T-cell (primary cell): ENCODE measurements at regions not wholly inside any gene's neighbourhood (a gene's known extent, or its start where the extent isn't known, plus 50 kb on each side); places are given as distances from the start of the nearest gene placed in this dataset.

Experiments used
- ATAC-seq, 4 experiments: fragments of 200-7000 bp in 3 of 4; fragments of 150-1000 bp in 1 of 4; cut with Tn5 transposase; replicated peaks in 1 of 4; 1 replicate in 3 of 4; 2 replicates in 1 of 4; pipeline ENCODE4 v1.10.0; 2021; ENCODE audit warnings: moderate library complexity in 3 of 4, mild to moderate bottlenecking in 2 of 4, moderate number of reproducible peaks in 1 of 4
- CTCF ChIA-PET, 2 donors: fragments of 300-600 bp; sonication (Branson Sonifier 250); formaldehyde crosslinking; loops; one replicate each; lab custom pipeline; 2022; ENCODE audit warnings: antibody characterized with exemption in 2 of 2; lab: Charles Lee
- POLR2A ChIA-PET, 2 donors: fragments of 300-600 bp; sonication (Branson Sonifier 250); formaldehyde crosslinking; loops; one replicate each; lab custom pipeline; 2022; ENCODE audit warnings: antibody characterized with exemption in 2 of 2; lab: Charles Lee
- DNase-seq, 35 experiments: peaks; one replicate each; pipeline versions ENCODE4 v3.0.0 to v3.0.0-alpha.2; 2013 to 2023
- H3K27ac ChIP-seq: one replicate; pipeline ENCODE4 v1.5.1; 2013; ENCODE audit warnings: low read length
- H3K27me3 ChIP-seq, 2 experiments: replicated peaks in 1 of 2; 1 replicate in 1 of 2; 2 replicates in 1 of 2; pipeline versions ENCODE4 v1.6.1 to v1.7.0; 2013; ENCODE audit warnings: low read length in 1 of 2, mixed read lengths in 1 of 2; ENCODE audit not compliant: control insufficient read depth in 2 of 2, insufficient read depth in 2 of 2; ENCODE audit errors: extremely low read depth in 1 of 2
- H3K36me3 ChIP-seq, 2 donors: 1 replicate in 1 of 2; 2 replicates in 1 of 2; pipeline versions ENCODE4 v1.6.1 to v1.7.0; 2013; ENCODE audit warnings: low read length in 1 of 2; ENCODE audit not compliant: control insufficient read depth in 2 of 2, insufficient read depth in 1 of 2; ENCODE audit errors: extremely low read depth in 1 of 2
- H3K4me1 ChIP-seq, 2 experiments: 1 replicate in 1 of 2; 2 replicates in 1 of 2; pipeline versions ENCODE4 v1.6.1 to v1.7.0; 2013; ENCODE audit warnings: low read length in 2 of 2, mixed read lengths in 1 of 2; ENCODE audit not compliant: insufficient read depth in 2 of 2, control insufficient read depth in 1 of 2; ENCODE audit errors: extremely low read depth in 1 of 2
- H3K4me3 ChIP-seq, 2 donors: 1 replicate in 1 of 2; 2 replicates in 1 of 2; pipeline versions ENCODE4 v1.5.1 to v1.7.0; 2013; ENCODE audit warnings: mild to moderate bottlenecking in 2 of 2, low read length in 1 of 2, moderate library complexity in 1 of 2; ENCODE audit not compliant: control insufficient read depth in 1 of 2; ENCODE audit errors: extremely low read depth in 1 of 2
- H3K9me3 ChIP-seq: 2 replicates; pipeline ENCODE4 v1.7.0; 2013
- H3K27ac Mint-ChIP-seq, 2 donors: one replicate each; pipeline ENCODE4 v1.8.0; 2020 to 2021; ENCODE audit warnings: mild to moderate bottlenecking in 2 of 2, mixed read lengths in 2 of 2
- H3K27me3 Mint-ChIP-seq, 2 donors: one replicate each; pipeline ENCODE4 v1.8.0; 2021 to 2022; ENCODE audit warnings: mixed read lengths in 2 of 2
- H3K36me3 Mint-ChIP-seq: one replicate; pipeline ENCODE4 v1.8.0; 2021; ENCODE audit warnings: mixed read lengths
- H3K4me1 Mint-ChIP-seq, 3 donors: one replicate each; pipeline ENCODE4 v1.8.0; 2020 to 2022; ENCODE audit warnings: mixed read lengths in 3 of 3, mild to moderate bottlenecking in 1 of 3
- H3K4me3 Mint-ChIP-seq, 3 donors: one replicate each; pipeline ENCODE4 v1.8.0; 2020 to 2022; ENCODE audit warnings: mild to moderate bottlenecking in 3 of 3, mixed read lengths in 3 of 3, moderate library complexity in 3 of 3
- H3K9me3 Mint-ChIP-seq, 3 donors: one replicate each; pipeline ENCODE4 v1.8.0; 2020 to 2022; ENCODE audit warnings: mixed read lengths in 3 of 3
- WGBS: methylation state at CpG from one replicate; pipeline ENCODE4 v1.1.5; 2013; ENCODE audit warnings: missing lambda C conversion rate; ENCODE audit not compliant: insufficient coverage; 5-methylcytosine and 5-hydroxymethylcytosine counted together

- no peaks in the 10 kb centered on the region for H3K27me3 ChIP-seq
- H3K27me3 Mint-ChIP-seq: no peaks in the 10 kb centered on the region
Measured at GRCh38 chr5:123875561-123876275, 363.7 kb downstream of the CSNK1G3 start.

GRCh38 chr5:123874600-123875201, 362.7 kb downstream of the CSNK1G3 start:
- no CpG with 5 or more reads among the region's 4 CpGs for WGBS
- Histone ChIP-seq H3K27me3 (no peaks in the 10 kb centered on the region), H3K36me3 (no peaks in the 10 kb centered on the region), H3K9me3 (no peaks in the 10 kb centered on the region), H3K4me1 (peaks cover 0 to 2% of the 10 kb centered on the region in 2 experiments), H3K27ac (no peak overlapping the region), H3K4me3 (no peak overlapping the region)
- Mint-ChIP-seq H3K27me3 (no peaks in the 10 kb centered on the region), H3K9me3 (peaks cover 0 to 4% (median 0%) of the 10 kb centered on the region in 3 donors), H3K4me3 (no peak overlapping the region), H3K27ac (no peak overlapping the region), H3K4me1 (no peaks in the 10 kb centered on the region), H3K36me3 (no peaks in the 10 kb centered on the region)
- ChIA-PET POLR2A (no interaction called here), CTCF (no interaction called here)
- ATAC-seq (no peak), DNase-seq (no peak)

More at GRCh38 chr5:123875561-123876275, 363.7 kb downstream of the CSNK1G3 start:
- POLR2A ChIA-PET: interaction anchor here in 1 of 2 donors (0.6 kb wide), 2 partner anchors 22 to 50 kb away, joined by 3 to 4 read pairs; no protein-coding TSS in a partner anchor
- Mint-ChIP-seq H3K27ac (no peak overlapping the region), H3K9me3 (peaks cover 0 to 4% (median 0%) of the 10 kb centered on the region in 3 donors), H3K4me1 (no peaks in the 10 kb centered on the region), H3K4me3 (no peak overlapping the region), H3K36me3 (no peaks in the 10 kb centered on the region)
- Histone ChIP-seq H3K4me3 (no peak overlapping the region), H3K36me3 (no peaks in the 10 kb centered on the region), H3K27ac (no peak overlapping the region), H3K4me1 (peaks cover 0 to 2% of the 10 kb centered on the region in 2 experiments), H3K9me3 (no peaks in the 10 kb centered on the region)
- CTCF ChIA-PET: no interaction called here
- ATAC-seq (no peak), DNase-seq (no peak)
- WGBS: 28% methylated on average over 5 of the region's 7 CpGs

GRCh38 chr5:123873846-123874245, 361.9 kb downstream of the CSNK1G3 start:
- ChIA-PET CTCF (no interaction called here), POLR2A (no interaction called here)

GRCh38 chr5:123871373-123871772, 359.4 kb downstream of the CSNK1G3 start:
- POLR2A ChIA-PET: no interaction called here
- CTCF ChIA-PET: no interaction called here
- no peaks in the 10 kb centered on the region for H3K36me3 Mint-ChIP-seq
- no peak overlapping the region for H3K27ac ChIP-seq
- no peak overlapping the region for H3K4me3 Mint-ChIP-seq
- peaks cover 0 to 10% (median 5%) of the 10 kb centered on the region in 3 donors for H3K9me3 Mint-ChIP-seq
- peaks cover 0 to 2% of the 10 kb centered on the region in 2 experiments for H3K4me1 ChIP-seq
- ATAC-seq: no peak
- H3K4me3 ChIP-seq: no peak overlapping the region
- H3K9me3 ChIP-seq: no peaks in the 10 kb centered on the region
- 67% methylated on average over 1 of the region's 1 CpG for WGBS
- H3K27me3 Mint-ChIP-seq: no peaks in the 10 kb centered on the region
- H3K27ac Mint-ChIP-seq: no peak overlapping the region
- H3K27me3 ChIP-seq: no peaks in the 10 kb centered on the region
- DNase-seq: no peak
- H3K4me1 Mint-ChIP-seq: no peaks in the 10 kb centered on the region
- H3K36me3 ChIP-seq: no peaks in the 10 kb centered on the region

More at GRCh38 chr5:123873846-123874245, 361.9 kb downstream of the CSNK1G3 start:
- H3K36me3 ChIP-seq: no peaks in the 10 kb centered on the region
- peaks cover 0 to 2% of the 10 kb centered on the region in 2 experiments for H3K4me1 ChIP-seq
- Mint-ChIP-seq H3K4me1 (no peaks in the 10 kb centered on the region), H3K27me3 (no peaks in the 10 kb centered on the region), H3K27ac (no peak overlapping the region), H3K4me3 (no peak overlapping the region), H3K9me3 (peaks cover 0 to 4% (median 0%) of the 10 kb centered on the region in 3 donors), H3K36me3 (no peaks in the 10 kb centered on the region)
- WGBS: no CpG with 5 or more reads among the region's 2 CpGs
- H3K27me3 ChIP-seq: no peaks in the 10 kb centered on the region
- DNase-seq (no peak), ATAC-seq (no peak)
- no peak overlapping the region for H3K27ac ChIP-seq
- H3K4me3 ChIP-seq: no peak overlapping the region
- no peaks in the 10 kb centered on the region for H3K9me3 ChIP-seq

- Histone ChIP-seq H3K4me3 (no peak overlapping the region), H3K36me3 (no peaks in the 10 kb centered on the region), H3K27ac (no peak overlapping the region), H3K27me3 (no peaks in the 10 kb centered on the region), H3K9me3 (no peaks in the 10 kb centered on the region), H3K4me1 (no peaks in the 10 kb centered on the region)
- DNase-seq: no peak
- H3K27ac Mint-ChIP-seq: no peak overlapping the region
- no peaks in the 10 kb centered on the region for H3K36me3 Mint-ChIP-seq
- no peaks in the 10 kb centered on the region for H3K4me1 Mint-ChIP-seq
- no peaks in the 10 kb centered on the region for H3K27me3 Mint-ChIP-seq
- CTCF ChIA-PET: no interaction called here
- no peak overlapping the region for H3K4me3 Mint-ChIP-seq
- WGBS: no CpG with 5 or more reads among the region's 4 CpGs
- POLR2A ChIA-PET: no interaction called here
- no peak for ATAC-seq
- peaks cover 0 to 10% (median 5%) of the 10 kb centered on the region in 3 donors for H3K9me3 Mint-ChIP-seq
Measured at GRCh38 chr5:123868881-123869280, 356.9 kb downstream of the CSNK1G3 start.

GRCh38 chr5:123868267-123868666, 356.3 kb downstream of the CSNK1G3 start:
- peaks cover 0 to 10% (median 5%) of the 10 kb centered on the region in 3 donors for H3K9me3 Mint-ChIP-seq
- no peak for DNase-seq
- ChIA-PET CTCF (interaction anchor here in 1 of 2 donors (0.5 kb wide), 1 partner anchor 26 kb away, joined by 3 read pairs; no protein-coding TSS in a partner anchor), POLR2A (no interaction called here)
- Histone ChIP-seq H3K27me3 (no peaks in the 10 kb centered on the region), H3K4me3 (no peak overlapping the region), H3K9me3 (no peaks in the 10 kb centered on the region), H3K27ac (no peak overlapping the region), H3K36me3 (no peaks in the 10 kb centered on the region), H3K4me1 (no peaks in the 10 kb centered on the region)
- H3K4me3 Mint-ChIP-seq: no peak overlapping the region
- H3K4me1 Mint-ChIP-seq: no peaks in the 10 kb centered on the region
- H3K36me3 Mint-ChIP-seq: no peaks in the 10 kb centered on the region
- no peak for ATAC-seq
- H3K27me3 Mint-ChIP-seq: no peaks in the 10 kb centered on the region
- no peak overlapping the region for H3K27ac Mint-ChIP-seq
